ENCODE measurements at regions not wholly inside any gene's neighbourhood (a gene's known extent, or its start where the extent isn't known, plus 50 kb on each side); places are given as distances from the start of the nearest gene placed in this dataset.
"Not testable (repeated sequence)": the region's sequence is repeated elsewhere in the genome, so short reads cannot be mapped to it uniquely, and the experiment has no call there.

- peaks cover 2% of the 10 kb centered on the region for H3K9me3 ChIP-seq (ENCODE audit: low read depth, low read length)
Observed at GRCh38 chr5:5738797-5739489, 316.5 kb downstream of the ICE1 start.

GRCh38 chr5:5736007-5736406 is 313.5 kb downstream of the ICE1 start:
- DNase-seq (ENCODE audit: insufficient read length, low spot score, missing footprints), result no peak
- no peak for TF ChIP-seq CTCF (IDR thresholded peaks at IDR 0.05; ENCODE audit: extremely low read depth, low read depth, low read length)
- Histone ChIP-seq H3K4me3 (ENCODE audit: insufficient read depth, low read length) (no peak overlapping the region), H3K4me2 (ENCODE audit: insufficient read depth, low read length) (no peak overlapping the region), H2AFZ (ENCODE audit: low read length) (no peak overlapping the region), H3K79me2 (ENCODE audit: insufficient read depth, low read length) (no peaks in the 10 kb centered on the region), H3K27me3 (ENCODE audit: insufficient read depth, low read length) (no peaks in the 10 kb centered on the region), H4K20me1 (ENCODE audit: insufficient read depth, low read length) (no peaks in the 10 kb centered on the region), H3K36me3 (ENCODE audit: insufficient read depth, low read length) (no peaks in the 10 kb centered on the region), H3K27ac (ENCODE audit: low read depth, low read length) (no peak overlapping the region), H3K9me3 (ENCODE audit: low read depth, low read length) (peaks cover 2% of the 10 kb centered on the region), H3K4me1 (ENCODE audit: insufficient read depth, low read length) (no peaks in the 10 kb centered on the region)

More at GRCh38 chr5:5738797-5739489, 316.5 kb downstream of the ICE1 start:
- Histone ChIP-seq H3K36me3 (ENCODE audit: insufficient read depth, low read length) (no peaks in the 10 kb centered on the region), H3K27ac (ENCODE audit: low read depth, low read length) (no peak overlapping the region), H3K4me3 (ENCODE audit: insufficient read depth, low read length) (no peak overlapping the region), H3K4me1 (ENCODE audit: insufficient read depth, low read length) (no peaks in the 10 kb centered on the region), H3K4me2 (ENCODE audit: insufficient read depth, low read length) (no peak overlapping the region), H3K79me2 (ENCODE audit: insufficient read depth, low read length) (no peaks in the 10 kb centered on the region), H2AFZ (ENCODE audit: low read length) (no peak overlapping the region), H4K20me1 (ENCODE audit: insufficient read depth, low read length) (no peaks in the 10 kb centered on the region), H3K27me3 (ENCODE audit: insufficient read depth, low read length) (no peaks in the 10 kb centered on the region)
- no peak for TF ChIP-seq CTCF (IDR thresholded peaks at IDR 0.05; ENCODE audit: extremely low read depth, low read depth, low read length)
- no peak for DNase-seq (ENCODE audit: insufficient read length, low spot score, missing footprints)

GRCh38 chr5:5733058-5733457 is 310.6 kb downstream of the ICE1 start:
- H3K27ac ChIP-seq (ENCODE audit: low read depth, low read length); H3K36me3 ChIP-seq (ENCODE audit: insufficient read depth, low read length); H2AFZ ChIP-seq (ENCODE audit: low read length); H3K4me3 ChIP-seq (ENCODE audit: insufficient read depth, low read length); DNase-seq (ENCODE audit: insufficient read length, low spot score, missing footprints); H3K9me3 ChIP-seq (ENCODE audit: low read depth, low read length); H3K27me3 ChIP-seq (ENCODE audit: insufficient read depth, low read length); H3K4me1 ChIP-seq (ENCODE audit: insufficient read depth, low read length); H3K79me2 ChIP-seq (ENCODE audit: insufficient read depth, low read length); H4K20me1 ChIP-seq (ENCODE audit: insufficient read depth, low read length); H3K4me2 ChIP-seq (ENCODE audit: insufficient read depth, low read length): not testable (repeated sequence)

GRCh38 chr5:5726401-5726800 is 303.9 kb downstream of the ICE1 start:
- Histone ChIP-seq H3K9me3 (ENCODE audit: low read depth, low read length) (peaks cover under 1% of the 10 kb centered on the region), H2AFZ (ENCODE audit: low read length) (no peak overlapping the region), H4K20me1 (ENCODE audit: insufficient read depth, low read length) (no peaks in the 10 kb centered on the region), H3K4me2 (ENCODE audit: insufficient read depth, low read length) (no peak overlapping the region), H3K4me3 (ENCODE audit: insufficient read depth, low read length) (no peak overlapping the region), H3K27ac (ENCODE audit: low read depth, low read length) (no peak overlapping the region), H3K36me3 (ENCODE audit: insufficient read depth, low read length) (no peaks in the 10 kb centered on the region), H3K27me3 (ENCODE audit: insufficient read depth, low read length) (no peaks in the 10 kb centered on the region), H3K4me1 (ENCODE audit: insufficient read depth, low read length) (no peaks in the 10 kb centered on the region), H3K79me2 (ENCODE audit: insufficient read depth, low read length) (no peaks in the 10 kb centered on the region)
- DNase-seq (ENCODE audit: insufficient read length, low spot score, missing footprints), result no peak
- no peak for TF ChIP-seq CTCF (IDR thresholded peaks at IDR 0.05; ENCODE audit: extremely low read depth, low read depth, low read length)
